H1 (cell line): ENCODE measurements at regions not wholly inside any gene's neighbourhood (a gene's known extent, or its start where the extent isn't known, plus 50 kb on each side); places are given as distances from the start of the nearest gene placed in this dataset.

ENCODE experiments used
- EGR1 ChIP-seq: IDR thresholded peaks from 2 replicates; pipeline ENCODE4 v1.6.1; 2011; ENCODE audit warnings: low read depth, low read length, borderline replicate concordance
- EP300 ChIP-seq, 2 experiments: IDR thresholded peaks; 1 replicate in 1 of 2; 2 replicates in 1 of 2; pipeline ENCODE4 v1.6.1; 2011 to 2012; ENCODE audit warnings: low read depth in 2 of 2, low read length in 2 of 2, mild to moderate bottlenecking in 2 of 2, borderline replicate concordance in 1 of 2, inconsistent platforms in 1 of 2, moderate library complexity in 1 of 2
- KDM1A ChIP-seq: fragments of 200-600, 300-600 bp; sonication (generic); IDR thresholded peaks from 2 replicates; pipeline ENCODE4 v1.7.1; 2016; ENCODE audit warnings: mild to moderate bottlenecking, low read length, borderline replicate concordance
- MAFK ChIP-seq: IDR thresholded peaks from 2 replicates; pipeline ENCODE4 v1.6.1; 2012; ENCODE audit warnings: low read depth, mild to moderate bottlenecking, improper control_type of control experiment, low read length
- POLR2A ChIP-seq, 2 experiments: IDR thresholded peaks; 1 replicate in 1 of 2; 2 replicates in 1 of 2; pipeline ENCODE4 v1.6.1; 2011; ENCODE audit warnings: low read depth in 2 of 2, low read length in 2 of 2, mild to moderate bottlenecking in 2 of 2; ENCODE audit errors: control extremely low read depth in 1 of 2
- POLR2AphosphoS5 ChIP-seq: IDR thresholded peaks from 2 replicates; pipeline ENCODE4 v1.6.1; 2011; ENCODE audit warnings: low read depth, low read length
- RAD21 ChIP-seq, 2 experiments: IDR thresholded peaks in 1 of 2; conservative IDR thresholded peaks in 1 of 2; 2 replicates each; pipeline ENCODE4 v1.6.1; 2011; ENCODE audit warnings: low read depth in 2 of 2, low read length in 2 of 2, improper control_type of control experiment in 1 of 2, inconsistent platforms in 1 of 2, mild to moderate bottlenecking in 1 of 2, moderate library complexity in 1 of 2
- SP1 ChIP-seq: IDR thresholded peaks from 2 replicates; pipeline ENCODE4 v1.6.1; 2011; ENCODE audit warnings: low read depth, low read length
- TF ChIP-seq, protein P1 (sequence below), 3 experiments: IDR thresholded peaks; 1 replicate in 2 of 3; 2 replicates in 1 of 3; pipeline versions ENCODE4 v1.5.1 to v1.6.1; 2011; ENCODE audit warnings: low read length in 3 of 3, mild to moderate bottlenecking in 3 of 3, inconsistent platforms in 2 of 3, low read depth in 1 of 3, moderate library complexity in 1 of 3; ENCODE audit not compliant: insufficient read depth in 1 of 3; ENCODE audit errors: control extremely low read depth in 1 of 3
- TF ChIP-seq, protein P2 (sequence below): IDR thresholded peaks from 2 replicates; pipeline ENCODE4 v1.6.1; 2012; ENCODE audit warnings: inconsistent platforms
- TF ChIP-seq, protein P3 (sequence below): IDR thresholded peaks from 2 replicates; pipeline ENCODE4 v1.6.1; 2011; ENCODE audit warnings: low read length, improper control_type of control experiment

DNA sequence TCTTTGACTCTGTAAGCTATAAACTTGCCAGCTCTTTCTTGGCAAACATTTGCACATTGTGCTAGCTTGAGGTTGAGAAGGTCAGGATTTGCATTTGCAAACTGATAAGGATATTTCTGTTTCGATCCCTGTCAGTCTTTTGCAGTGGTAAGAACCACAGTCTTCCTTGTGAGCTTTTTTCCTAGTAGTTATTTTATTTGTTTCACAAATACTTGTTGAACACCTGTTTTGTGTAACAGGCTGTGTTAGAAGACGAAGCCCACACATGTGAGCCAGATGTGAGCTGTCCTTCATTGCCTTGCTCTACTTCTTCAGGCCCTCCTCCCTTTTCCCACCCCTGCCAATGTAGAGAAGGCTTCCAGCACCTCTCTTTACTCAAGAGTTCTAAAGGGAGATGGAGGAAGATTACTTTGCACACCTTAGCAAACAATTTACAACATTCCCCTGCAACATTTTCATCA is 327.0 kb upstream of the KLF4 start:
- TF ChIP-seq, protein P1, sequence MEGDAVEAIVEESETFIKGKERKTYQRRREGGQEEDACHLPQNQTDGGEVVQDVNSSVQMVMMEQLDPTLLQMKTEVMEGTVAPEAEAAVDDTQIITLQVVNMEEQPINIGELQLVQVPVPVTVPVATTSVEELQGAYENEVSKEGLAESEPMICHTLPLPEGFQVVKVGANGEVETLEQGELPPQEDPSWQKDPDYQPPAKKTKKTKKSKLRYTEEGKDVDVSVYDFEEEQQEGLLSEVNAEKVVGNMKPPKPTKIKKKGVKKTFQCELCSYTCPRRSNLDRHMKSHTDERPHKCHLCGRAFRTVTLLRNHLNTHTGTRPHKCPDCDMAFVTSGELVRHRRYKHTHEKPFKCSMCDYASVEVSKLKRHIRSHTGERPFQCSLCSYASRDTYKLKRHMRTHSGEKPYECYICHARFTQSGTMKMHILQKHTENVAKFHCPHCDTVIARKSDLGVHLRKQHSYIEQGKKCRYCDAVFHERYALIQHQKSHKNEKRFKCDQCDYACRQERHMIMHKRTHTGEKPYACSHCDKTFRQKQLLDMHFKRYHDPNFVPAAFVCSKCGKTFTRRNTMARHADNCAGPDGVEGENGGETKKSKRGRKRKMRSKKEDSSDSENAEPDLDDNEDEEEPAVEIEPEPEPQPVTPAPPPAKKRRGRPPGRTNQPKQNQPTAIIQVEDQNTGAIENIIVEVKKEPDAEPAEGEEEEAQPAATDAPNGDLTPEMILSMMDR (IDR thresholded peaks at IDR 0.05; ENCODE audit: control extremely low read depth in 1 of 3, insufficient read depth in 1 of 3, low read depth in 1 of 3, low read length in 3 of 3), result no peak
- TF ChIP-seq POLR2A (IDR thresholded peaks at IDR 0.05; ENCODE audit: control extremely low read depth in 1 of 2, low read depth in 2 of 2, low read length in 2 of 2) (no peak), EP300 (IDR thresholded peaks at IDR 0.05; ENCODE audit: borderline replicate concordance in 1 of 2, low read depth in 2 of 2, low read length in 2 of 2) (no peak), MAFK (no peak), EGR1 (no peak), SP1 (no peak), RAD21 (IDR thresholded peaks at IDR 0.05 in 1 of 2, conservative IDR thresholded peaks at IDR 0.05 in 1 of 2; ENCODE audit: low read depth in 2 of 2, low read length in 2 of 2) (no peak), POLR2AphosphoS5 (no peak), KDM1A (no peak)
- TF ChIP-seq, protein P2, sequence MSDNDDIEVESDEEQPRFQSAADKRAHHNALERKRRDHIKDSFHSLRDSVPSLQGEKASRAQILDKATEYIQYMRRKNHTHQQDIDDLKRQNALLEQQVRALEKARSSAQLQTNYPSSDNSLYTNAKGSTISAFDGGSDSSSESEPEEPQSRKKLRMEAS, result no peak
- TF ChIP-seq, protein P3, sequence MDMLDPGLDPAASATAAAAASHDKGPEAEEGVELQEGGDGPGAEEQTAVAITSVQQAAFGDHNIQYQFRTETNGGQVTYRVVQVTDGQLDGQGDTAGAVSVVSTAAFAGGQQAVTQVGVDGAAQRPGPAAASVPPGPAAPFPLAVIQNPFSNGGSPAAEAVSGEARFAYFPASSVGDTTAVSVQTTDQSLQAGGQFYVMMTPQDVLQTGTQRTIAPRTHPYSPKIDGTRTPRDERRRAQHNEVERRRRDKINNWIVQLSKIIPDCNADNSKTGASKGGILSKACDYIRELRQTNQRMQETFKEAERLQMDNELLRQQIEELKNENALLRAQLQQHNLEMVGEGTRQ, result no peak
